ENCODE measurements at regions not wholly inside any gene's neighbourhood (a gene's known extent, or its start where the extent isn't known, plus 50 kb on each side); places are given as distances from the start of the nearest gene placed in this dataset.

DNA sequence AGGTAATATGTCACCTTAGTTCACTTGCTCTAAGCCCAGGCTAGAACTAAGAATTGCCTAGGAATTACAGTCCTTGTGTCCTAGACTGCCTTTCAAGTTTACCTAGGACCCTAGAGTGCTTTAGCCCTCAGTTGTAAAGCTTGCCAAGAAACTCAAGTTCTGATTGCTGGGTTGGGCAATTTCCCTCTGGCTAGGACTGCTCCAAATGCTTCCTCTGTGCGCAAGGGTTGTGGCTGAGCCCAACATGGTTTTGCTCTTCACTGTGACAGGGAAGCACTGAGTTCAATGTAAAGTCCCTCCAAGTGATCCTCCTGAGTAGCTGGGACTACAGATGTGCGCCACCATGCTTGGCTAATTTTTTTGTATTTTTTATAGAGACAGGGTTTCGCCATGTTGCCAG, 102.3 kb upstream of the NEK7 start:
- DNase-seq (ENCODE audit: extremely low read depth in 1 of 4, low spot score in 3 of 4) (no peak), FAIRE-seq (no peak), ATAC-seq (no peak)
- no peaks in the 10 kb centered on the region for H3K27me3 ChIP-seq (ENCODE audit: control insufficient read depth in 2 of 2, insufficient read depth in 2 of 2, low read length in 2 of 2)
- intact Hi-C loops (cut with micrococcal nuclease) (no loop called here), in situ Hi-C loops (cut with MboI) (no loop called here)
- no peak overlapping the region for H3K9ac ChIP-seq (ENCODE audit: insufficient read depth in 1 of 2, low read depth in 2 of 2, low read length in 2 of 2)
- no peaks in the 10 kb centered on the region for H3K9me1 ChIP-seq (ENCODE audit: control insufficient read depth, insufficient read depth, low read length)
- no peak overlapping the region for H3K4me3 ChIP-seq
- H3K4me2 ChIP-seq (ENCODE audit: insufficient read depth, low read length), result no peak overlapping the region
- no TSS peak for BruUV-seq (replicated peaks)
- CTCF ChIA-PET (ENCODE audit: low intra/inter-chr PET ratio), result no interaction called here
- no peak overlapping the region for H2AFZ ChIP-seq (ENCODE audit: low read depth, low read length)
- no peaks in the 10 kb centered on the region for H3K4me1 ChIP-seq (replicated peaks in 1 of 2; ENCODE audit: control insufficient read depth in 2 of 2, insufficient read depth in 2 of 2, low read length in 2 of 2)
- 39% methylated on average over 3 of the region's 3 CpGs for WGBS (ENCODE audit: insufficient coverage, low coverage, missing lambda C conversion rate)
- POLR2A ChIA-PET, result no interaction called here
- H3K9me3 ChIP-seq (replicated peaks; ENCODE audit: control insufficient read depth, insufficient read depth, low read depth, low read length), result no peaks in the 10 kb centered on the region
- H3K27ac ChIP-seq (ENCODE audit: extremely low read depth, low read depth, low read length), result no peak overlapping the region
- no peaks in the 10 kb centered on the region for H4K20me1 ChIP-seq (replicated peaks; ENCODE audit: control insufficient read depth, insufficient read depth, low read length)
- no peaks in the 10 kb centered on the region for H3K79me2 ChIP-seq (ENCODE audit: control insufficient read depth, insufficient read depth, low read length)
- no peaks in the 10 kb centered on the region for H3K36me3 ChIP-seq (ENCODE audit: control insufficient read depth, insufficient read depth, low read length)
- TF ChIP-seq E2F5 (CRISPR knock-in tag; IDR thresholded peaks at IDR 0.05) (no peak), SIN3A (IDR thresholded peaks at IDR 0.05; ENCODE audit: borderline replicate concordance in 2 of 2, control insufficient read depth in 1 of 2, low read depth in 2 of 2, low read length in 2 of 2) (no peak), NFATC3 (IDR thresholded peaks at IDR 0.05) (no peak), NONO (IDR thresholded peaks at IDR 0.05; ENCODE audit: low read depth in 2 of 2, low read length in 1 of 2) (no peak), LEF1 (IDR thresholded peaks at IDR 0.05) (no peak), DPF2 (IDR thresholded peaks at IDR 0.05) (no peak), MTA2 (IDR thresholded peaks at IDR 0.05; ENCODE audit: low read depth) (no peak), MYBL2 (IDR thresholded peaks at IDR 0.05; ENCODE audit: low read depth) (no peak), MYBL2 (CRISPR knock-in tag; IDR thresholded peaks at IDR 0.05; ENCODE audit: borderline replicate concordance) (no peak), SIN3B (IDR thresholded peaks at IDR 0.05; ENCODE audit: low read depth) (no peak), ZNF124 (CRISPR knock-in tag; IDR thresholded peaks at IDR 0.05) (no peak), PCBP1 (IDR thresholded peaks at IDR 0.05; ENCODE audit: low read depth, low read length, poor library complexity, severe bottlenecking) (no peak), ARID3A (IDR thresholded peaks at IDR 0.05; ENCODE audit: borderline replicate concordance, low read depth, low read length) (no peak), CBFA2T3 (IDR thresholded peaks at IDR 0.05) (no peak)
- TF ChIP-seq, protein P1, sequence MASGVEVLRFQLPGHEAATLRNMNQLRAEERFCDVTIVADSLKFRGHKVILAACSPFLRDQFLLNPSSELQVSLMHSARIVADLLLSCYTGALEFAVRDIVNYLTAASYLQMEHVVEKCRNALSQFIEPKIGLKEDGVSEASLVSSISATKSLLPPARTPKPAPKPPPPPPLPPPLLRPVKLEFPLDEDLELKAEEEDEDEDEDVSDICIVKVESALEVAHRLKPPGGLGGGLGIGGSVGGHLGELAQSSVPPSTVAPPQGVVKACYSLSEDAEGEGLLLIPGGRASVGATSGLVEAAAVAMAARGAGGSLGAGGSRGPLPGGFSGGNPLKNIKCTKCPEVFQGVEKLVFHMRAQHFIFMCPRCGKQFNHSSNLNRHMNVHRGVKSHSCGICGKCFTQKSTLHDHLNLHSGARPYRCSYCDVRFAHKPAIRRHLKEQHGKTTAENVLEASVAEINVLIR (CRISPR knock-in tag; IDR thresholded peaks at IDR 0.05), result no peak
- TF ChIP-seq, protein P2, sequence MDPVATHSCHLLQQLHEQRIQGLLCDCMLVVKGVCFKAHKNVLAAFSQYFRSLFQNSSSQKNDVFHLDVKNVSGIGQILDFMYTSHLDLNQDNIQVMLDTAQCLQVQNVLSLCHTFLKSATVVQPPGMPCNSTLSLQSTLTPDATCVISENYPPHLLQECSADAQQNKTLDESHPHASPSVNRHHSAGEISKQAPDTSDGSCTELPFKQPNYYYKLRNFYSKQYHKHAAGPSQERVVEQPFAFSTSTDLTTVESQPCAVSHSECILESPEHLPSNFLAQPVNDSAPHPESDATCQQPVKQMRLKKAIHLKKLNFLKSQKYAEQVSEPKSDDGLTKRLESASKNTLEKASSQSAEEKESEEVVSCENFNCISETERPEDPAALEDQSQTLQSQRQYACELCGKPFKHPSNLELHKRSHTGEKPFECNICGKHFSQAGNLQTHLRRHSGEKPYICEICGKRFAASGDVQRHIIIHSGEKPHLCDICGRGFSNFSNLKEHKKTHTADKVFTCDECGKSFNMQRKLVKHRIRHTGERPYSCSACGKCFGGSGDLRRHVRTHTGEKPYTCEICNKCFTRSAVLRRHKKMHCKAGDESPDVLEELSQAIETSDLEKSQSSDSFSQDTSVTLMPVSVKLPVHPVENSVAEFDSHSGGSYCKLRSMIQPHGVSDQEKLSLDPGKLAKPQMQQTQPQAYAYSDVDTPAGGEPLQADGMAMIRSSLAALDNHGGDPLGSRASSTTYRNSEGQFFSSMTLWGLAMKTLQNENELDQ (CRISPR knock-in tag; IDR thresholded peaks at IDR 0.05; ENCODE audit: borderline replicate concordance), result no peak
- TF ChIP-seq, protein P3, sequence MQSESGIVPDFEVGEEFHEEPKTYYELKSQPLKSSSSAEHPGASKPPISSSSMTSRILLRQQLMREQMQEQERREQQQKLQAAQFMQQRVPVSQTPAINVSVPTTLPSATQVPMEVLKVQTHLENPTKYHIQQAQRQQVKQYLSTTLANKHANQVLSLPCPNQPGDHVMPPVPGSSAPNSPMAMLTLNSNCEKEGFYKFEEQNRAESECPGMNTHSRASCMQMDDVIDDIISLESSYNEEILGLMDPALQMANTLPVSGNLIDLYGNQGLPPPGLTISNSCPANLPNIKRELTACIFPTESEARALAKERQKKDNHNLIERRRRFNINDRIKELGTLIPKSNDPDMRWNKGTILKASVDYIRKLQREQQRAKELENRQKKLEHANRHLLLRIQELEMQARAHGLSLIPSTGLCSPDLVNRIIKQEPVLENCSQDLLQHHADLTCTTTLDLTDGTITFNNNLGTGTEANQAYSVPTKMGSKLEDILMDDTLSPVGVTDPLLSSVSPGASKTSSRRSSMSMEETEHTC (IDR thresholded peaks at IDR 0.05), result no peak

All from K562 (cell line).